NCI-H510A (cell line): ENCODE measurements at regions not wholly inside any gene's neighbourhood (a gene's known extent, or its start where the extent isn't known, plus 50 kb on each side); places are given as distances from the start of the nearest gene placed in this dataset.

ENCODE experiments used
- DNase-seq: peaks from one replicate; lab custom pipeline; 2025; lab: John Stamatoyannopoulos, UW

GRCh38 chr13:57784633-57785032 is 153.1 kb downstream of the PCDH17 start:
- DNase-seq: no peak

- peak; percentile 30 for DNase-seq
Measured at GRCh38 chr13:57787058-57787791, 155.7 kb downstream of the PCDH17 start.

GRCh38 chr13:57799624-57800023 is 168.1 kb downstream of the PCDH17 start:
- DNase-seq: no peak

GRCh38 chr13:57813651-57814050 is 182.1 kb downstream of the PCDH17 start:
- no peak for DNase-seq

GRCh38 chr13:57815600-57815999 is 184.1 kb downstream of the PCDH17 start:
- no peak for DNase-seq

- DNase-seq: no peak
Measured at GRCh38 chr13:57820924-57821323, 189.4 kb downstream of the PCDH17 start.

GRCh38 chr13:57823704-57824103 is 192.2 kb downstream of the PCDH17 start:
- DNase-seq: no peak

GRCh38 chr13:57824121-57824520 is 192.6 kb downstream of the PCDH17 start:
- DNase-seq: no peak

- no peak for DNase-seq
Measured at GRCh38 chr13:57825066-57825465, 193.5 kb downstream of the PCDH17 start.

GRCh38 chr13:57829496-57829895 is 198.0 kb downstream of the PCDH17 start:
- DNase-seq: no peak

- DNase-seq: no peak
Measured at GRCh38 chr13:57832187-57832586, 200.6 kb downstream of the PCDH17 start.

GRCh38 chr13:57837801-57838200 is 206.3 kb downstream of the PCDH17 start:
- DNase-seq: no peak

GRCh38 chr13:57843521-57843920 is 212.0 kb downstream of the PCDH17 start:
- DNase-seq: no peak

GRCh38 chr13:57846600-57847173 is 215.1 kb downstream of the PCDH17 start:
- no peak for DNase-seq

- DNase-seq: no peak
Measured at GRCh38 chr13:57857945-57858344, 226.4 kb downstream of the PCDH17 start.

- DNase-seq: no peak
Measured at GRCh38 chr13:57858376-57858775, 226.8 kb downstream of the PCDH17 start.

- DNase-seq: no peak
Measured at GRCh38 chr13:57862879-57863278, 231.3 kb downstream of the PCDH17 start.

- no peak for DNase-seq
Measured at GRCh38 chr13:57865600-57866294, 234.2 kb downstream of the PCDH17 start.

GRCh38 chr13:57874530-57874929 is 243.0 kb downstream of the PCDH17 start:
- no peak for DNase-seq

GRCh38 chr13:57877601-57878000 is 246.1 kb downstream of the PCDH17 start:
- DNase-seq: no peak

GRCh38 chr13:57878291-57878690 is 246.7 kb downstream of the PCDH17 start:
- DNase-seq: no peak

GRCh38 chr13:57897225-57897624 is 265.7 kb downstream of the PCDH17 start:
- DNase-seq: no peak

- no peak for DNase-seq
Measured at GRCh38 chr13:57899096-57899495, 267.6 kb downstream of the PCDH17 start.
